ENCODE measurements at regions not wholly inside any gene's neighbourhood (a gene's known extent, or its start where the extent isn't known, plus 50 kb on each side); places are given as distances from the start of the nearest gene placed in this dataset.

DNA sequence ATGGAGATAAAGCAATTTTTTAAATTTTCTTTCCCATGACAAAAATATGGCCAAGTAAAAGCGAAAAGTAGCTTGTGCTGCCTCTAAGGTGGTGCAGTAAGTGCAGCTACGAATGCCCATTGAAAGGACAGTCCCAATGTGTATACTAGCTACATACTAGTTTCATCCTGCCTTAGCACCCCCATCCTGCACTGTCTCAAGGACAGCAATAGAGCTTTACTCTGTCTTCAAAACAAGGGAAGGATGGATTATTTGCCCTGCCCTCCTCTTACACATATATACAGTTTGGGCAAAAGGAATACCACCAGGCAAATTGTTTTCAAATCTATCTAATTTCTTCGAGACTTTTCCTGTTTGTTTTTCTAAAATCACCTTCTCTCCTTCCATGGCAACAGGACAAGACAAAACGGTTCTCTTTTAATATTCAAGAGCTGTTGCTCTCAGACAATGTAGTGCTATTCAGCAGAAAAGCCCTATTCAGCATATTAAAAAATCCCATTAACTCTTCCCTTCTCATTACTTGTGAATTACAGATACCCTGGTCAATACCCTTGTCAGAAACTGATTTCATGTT is 75.1 kb upstream of the SLC7A11 start:
- no peaks in the 10 kb centered on the region for H3K36me3 ChIP-seq (ENCODE audit: insufficient read depth, insufficient read length, low read length)
- H3K4me1 ChIP-seq (ENCODE audit: insufficient read depth, insufficient read length), result no peaks in the 10 kb centered on the region
- H3K9me3 ChIP-seq (ENCODE audit: insufficient read depth, low read length), result no peaks in the 10 kb centered on the region
- no peak overlapping the region for H3K4me3 ChIP-seq (ENCODE audit: insufficient read length, low read depth)
- H3K27me3 ChIP-seq (ENCODE audit: insufficient read depth, insufficient read length), result no peaks in the 10 kb centered on the region
- TF ChIP-seq YY1 (IDR thresholded peaks at IDR 0.05; ENCODE audit: insufficient read depth, insufficient read length), result no peak
- no peak for TF ChIP-seq SUZ12 (IDR thresholded peaks at IDR 0.05; ENCODE audit: extremely low read depth, insufficient read depth, insufficient read length)
- no peak for TF ChIP-seq ZNF274 (IDR thresholded peaks at IDR 0.05; ENCODE audit: low read depth, low read length)
- no peak for DNase-seq (ENCODE audit: low read depth, low spot score)
- H3K9ac ChIP-seq (ENCODE audit: insufficient read length, low read depth), result no peak overlapping the region

DNA sequence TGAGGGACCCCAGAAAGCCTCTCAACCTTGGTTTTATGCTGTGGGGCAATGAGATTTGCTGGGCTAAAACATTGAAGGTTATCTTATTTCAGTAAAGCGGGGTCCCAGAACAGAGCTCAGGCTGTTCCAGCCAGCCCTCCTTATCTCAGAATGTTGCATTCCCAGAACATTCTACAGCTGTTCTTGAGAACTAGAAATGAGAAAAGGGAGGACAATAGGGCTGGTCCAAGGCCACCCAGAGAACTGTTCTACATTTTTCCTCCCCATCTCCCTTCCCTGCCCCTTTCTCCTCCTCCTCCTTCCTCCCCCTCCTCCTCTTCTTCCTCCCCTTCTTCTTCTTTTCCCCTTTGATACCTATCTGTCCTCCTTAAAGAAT is 70.4 kb upstream of the SLC7A11 start:
- H3K36me3 ChIP-seq (ENCODE audit: insufficient read depth, insufficient read length, low read length), result no peaks in the 10 kb centered on the region
- H3K4me3 ChIP-seq (ENCODE audit: insufficient read length, low read depth), result no peak overlapping the region
- no peaks in the 10 kb centered on the region for H3K4me1 ChIP-seq (ENCODE audit: insufficient read depth, insufficient read length)
- H3K27me3 ChIP-seq (ENCODE audit: insufficient read depth, insufficient read length), result no peaks in the 10 kb centered on the region
- TF ChIP-seq YY1 (IDR thresholded peaks at IDR 0.05; ENCODE audit: insufficient read depth, insufficient read length), result no peak
- no peak for TF ChIP-seq SUZ12 (IDR thresholded peaks at IDR 0.05; ENCODE audit: extremely low read depth, insufficient read depth, insufficient read length)
- TF ChIP-seq ZNF274 (IDR thresholded peaks at IDR 0.05; ENCODE audit: low read depth, low read length), result no peak
- H3K9ac ChIP-seq (ENCODE audit: insufficient read length, low read depth), result no peak overlapping the region
- no peaks in the 10 kb centered on the region for H3K9me3 ChIP-seq (ENCODE audit: insufficient read depth, low read length)
- DNase-seq (ENCODE audit: low read depth, low spot score), result no peak

DNA sequence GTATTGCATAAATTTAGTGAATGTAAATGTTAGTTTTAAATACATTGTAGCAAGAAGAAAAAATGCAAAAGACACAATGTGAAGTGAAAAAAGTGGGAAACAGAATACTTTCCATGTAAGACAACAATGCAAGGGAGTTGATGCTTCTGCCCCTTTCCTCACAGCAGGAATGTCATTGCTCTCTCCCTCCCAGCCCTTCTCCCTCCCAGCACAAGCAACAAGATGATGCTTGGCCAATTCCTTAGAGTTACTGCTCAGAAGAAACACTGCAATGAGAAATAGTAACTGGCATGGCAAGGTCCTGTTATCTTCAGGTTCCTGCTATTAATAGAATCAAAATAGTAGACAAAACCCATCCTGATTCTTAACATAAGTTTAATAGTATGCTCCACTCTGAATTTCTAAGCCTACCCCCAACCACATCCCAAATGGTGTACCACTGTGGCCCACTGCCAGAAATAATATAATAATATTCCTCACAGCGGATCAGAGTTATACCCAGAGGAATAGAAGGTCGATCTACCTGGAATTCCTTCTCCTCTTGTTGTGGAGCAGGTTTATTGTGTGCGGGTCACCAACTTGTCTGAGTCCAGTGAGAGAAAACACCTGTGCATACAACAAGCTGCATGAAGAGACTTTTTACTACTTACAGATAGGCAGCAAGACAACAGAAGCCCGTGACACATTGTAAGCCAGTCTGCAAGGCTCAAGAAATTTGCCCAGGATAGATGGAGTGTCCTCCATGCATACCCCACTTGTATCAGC is 69.8 kb upstream of the SLC7A11 start:
- Histone ChIP-seq H3K9ac (ENCODE audit: insufficient read length, low read depth) (no peak overlapping the region), H3K27me3 (ENCODE audit: insufficient read depth, insufficient read length) (no peaks in the 10 kb centered on the region), H3K4me3 (ENCODE audit: insufficient read length, low read depth) (no peak overlapping the region), H3K9me3 (ENCODE audit: insufficient read depth, low read length) (no peaks in the 10 kb centered on the region), H3K4me1 (ENCODE audit: insufficient read depth, insufficient read length) (no peaks in the 10 kb centered on the region), H3K36me3 (ENCODE audit: insufficient read depth, insufficient read length, low read length) (no peaks in the 10 kb centered on the region)
- TF ChIP-seq ZNF274 (IDR thresholded peaks at IDR 0.05; ENCODE audit: low read depth, low read length) (no peak), YY1 (IDR thresholded peaks at IDR 0.05; ENCODE audit: insufficient read depth, insufficient read length) (no peak), SUZ12 (IDR thresholded peaks at IDR 0.05; ENCODE audit: extremely low read depth, insufficient read depth, insufficient read length) (no peak)
- DNase-seq (ENCODE audit: low read depth, low spot score), result no peak

DNA sequence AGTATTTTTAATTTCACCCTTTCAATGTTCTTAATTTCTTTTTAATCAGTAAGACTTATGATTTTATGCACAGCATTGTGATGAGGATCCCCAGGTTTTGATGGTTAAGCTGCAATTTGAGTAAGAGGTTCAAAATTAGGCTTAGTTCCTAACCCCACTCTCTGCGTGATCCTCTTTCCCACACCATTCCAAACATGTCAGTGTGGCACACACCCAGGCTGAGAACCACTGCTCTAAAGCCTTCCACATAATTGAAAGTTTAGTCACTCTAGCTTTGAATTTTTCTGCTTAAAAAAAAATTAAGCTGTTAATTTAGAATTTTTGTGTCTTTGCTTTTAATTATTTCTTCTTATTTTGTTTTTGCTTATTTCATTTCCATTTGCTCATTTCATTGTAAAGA is 68.8 kb upstream of the SLC7A11 start:
- no peaks in the 10 kb centered on the region for H3K9me3 ChIP-seq (ENCODE audit: insufficient read depth, low read length)
- no peaks in the 10 kb centered on the region for H3K36me3 ChIP-seq (ENCODE audit: insufficient read depth, insufficient read length, low read length)
- TF ChIP-seq ZNF274 (IDR thresholded peaks at IDR 0.05; ENCODE audit: low read depth, low read length) (no peak), YY1 (IDR thresholded peaks at IDR 0.05; ENCODE audit: insufficient read depth, insufficient read length) (no peak), SUZ12 (IDR thresholded peaks at IDR 0.05; ENCODE audit: extremely low read depth, insufficient read depth, insufficient read length) (no peak)
- H3K9ac ChIP-seq (ENCODE audit: insufficient read length, low read depth), result no peak overlapping the region
- H3K27me3 ChIP-seq (ENCODE audit: insufficient read depth, insufficient read length), result no peaks in the 10 kb centered on the region
- no peaks in the 10 kb centered on the region for H3K4me1 ChIP-seq (ENCODE audit: insufficient read depth, insufficient read length)
- H3K4me3 ChIP-seq (ENCODE audit: insufficient read length, low read depth), result no peak overlapping the region
- DNase-seq (ENCODE audit: low read depth, low spot score), result no peak

DNA sequence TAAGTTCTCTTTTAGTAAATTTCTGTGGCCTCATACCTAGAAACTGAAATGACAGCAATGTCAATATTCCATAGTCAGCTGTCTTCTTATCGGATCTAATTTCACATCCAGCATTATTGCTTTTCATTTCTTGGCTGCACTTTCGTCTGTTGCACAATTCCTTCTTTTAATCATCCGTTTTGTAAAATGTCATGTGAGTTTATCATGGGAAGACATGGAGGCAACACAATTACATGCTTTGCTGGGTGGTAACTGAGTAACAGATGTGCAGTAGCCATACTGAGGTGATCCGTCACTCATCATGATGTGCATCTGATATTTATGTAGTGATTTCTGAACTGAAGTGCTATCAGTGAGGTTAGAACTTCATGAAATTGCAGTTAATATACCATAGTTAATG is 68.3 kb upstream of the SLC7A11 start:
- H3K9me3 ChIP-seq (ENCODE audit: insufficient read depth, low read length), result no peaks in the 10 kb centered on the region
- H3K27me3 ChIP-seq (ENCODE audit: insufficient read depth, insufficient read length), result no peaks in the 10 kb centered on the region
- H3K36me3 ChIP-seq (ENCODE audit: insufficient read depth, insufficient read length, low read length), result no peaks in the 10 kb centered on the region
- H3K4me1 ChIP-seq (ENCODE audit: insufficient read depth, insufficient read length), result no peaks in the 10 kb centered on the region
- DNase-seq (ENCODE audit: low read depth, low spot score), result no peak
- no peak overlapping the region for H3K4me3 ChIP-seq (ENCODE audit: insufficient read length, low read depth)
- no peak for TF ChIP-seq YY1 (IDR thresholded peaks at IDR 0.05; ENCODE audit: insufficient read depth, insufficient read length)
- no peak overlapping the region for H3K9ac ChIP-seq (ENCODE audit: insufficient read length, low read depth)

DNA sequence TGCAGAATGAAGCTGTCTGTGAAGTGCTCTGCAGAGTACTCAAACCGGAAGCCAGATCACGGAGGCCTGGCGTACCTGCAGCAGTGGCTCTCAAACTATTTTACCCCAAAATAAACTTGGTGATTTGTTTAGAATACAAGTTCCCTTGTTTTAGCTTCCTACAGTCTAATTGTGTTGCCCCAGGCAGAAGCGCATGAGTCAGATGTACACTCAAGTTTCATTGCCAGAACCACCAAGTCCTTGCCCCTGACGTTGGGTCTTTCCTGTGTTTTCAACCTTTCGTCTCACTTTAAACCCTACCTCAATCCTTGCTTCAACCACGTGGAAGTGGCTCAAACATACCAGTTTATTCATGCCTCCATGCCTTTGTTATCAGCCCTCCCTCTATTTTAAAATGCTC is 66.2 kb upstream of the SLC7A11 start:
- H3K4me3 ChIP-seq (ENCODE audit: insufficient read length, low read depth), result no peak overlapping the region
- H3K36me3 ChIP-seq (ENCODE audit: insufficient read depth, insufficient read length, low read length), result no peaks in the 10 kb centered on the region
- DNase-seq (ENCODE audit: low read depth, low spot score), result no peak
- H3K9me3 ChIP-seq (ENCODE audit: insufficient read depth, low read length), result no peaks in the 10 kb centered on the region
- H3K9ac ChIP-seq (ENCODE audit: insufficient read length, low read depth), result no peak overlapping the region
- TF ChIP-seq YY1 (IDR thresholded peaks at IDR 0.05; ENCODE audit: insufficient read depth, insufficient read length), result no peak
- no peak for TF ChIP-seq ZNF274 (IDR thresholded peaks at IDR 0.05; ENCODE audit: low read depth, low read length)
- no peaks in the 10 kb centered on the region for H3K27me3 ChIP-seq (ENCODE audit: insufficient read depth, insufficient read length)
- H3K4me1 ChIP-seq (ENCODE audit: insufficient read depth, insufficient read length), result no peaks in the 10 kb centered on the region

DNA sequence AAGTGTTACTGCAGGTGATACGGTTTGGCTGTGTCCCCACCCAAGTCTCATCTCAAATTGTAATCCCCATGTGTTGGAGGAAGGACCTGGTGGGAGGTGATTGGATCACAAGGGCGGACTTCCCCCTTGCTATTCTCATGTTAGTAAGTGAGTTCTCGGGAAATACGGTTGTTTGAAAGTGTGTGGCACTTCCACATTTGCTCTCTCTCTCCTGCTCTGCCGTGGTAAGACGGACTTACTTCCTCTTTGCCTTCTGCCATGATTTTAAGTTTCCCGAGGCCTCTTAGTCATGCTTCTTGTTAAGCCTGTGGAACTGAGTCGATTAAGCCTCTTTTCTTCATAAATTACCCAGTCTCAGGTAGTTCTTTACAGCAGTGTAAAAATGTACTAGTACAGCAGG is 65.2 kb upstream of the SLC7A11 start:
- no peak for TF ChIP-seq SUZ12 (IDR thresholded peaks at IDR 0.05; ENCODE audit: extremely low read depth, insufficient read depth, insufficient read length)
- no peak for TF ChIP-seq ZNF274 (IDR thresholded peaks at IDR 0.05; ENCODE audit: low read depth, low read length)
- no peak for TF ChIP-seq YY1 (IDR thresholded peaks at IDR 0.05; ENCODE audit: insufficient read depth, insufficient read length)
- no peaks in the 10 kb centered on the region for H3K27me3 ChIP-seq (ENCODE audit: insufficient read depth, insufficient read length)
- H3K4me1 ChIP-seq (ENCODE audit: insufficient read depth, insufficient read length), result no peaks in the 10 kb centered on the region
- DNase-seq (ENCODE audit: low read depth, low spot score), result no peak
- no peaks in the 10 kb centered on the region for H3K36me3 ChIP-seq (ENCODE audit: insufficient read depth, insufficient read length, low read length)
- H3K9ac ChIP-seq (ENCODE audit: insufficient read length, low read depth), result no peak overlapping the region
- no peak overlapping the region for H3K4me3 ChIP-seq (ENCODE audit: insufficient read length, low read depth)
- H3K9me3 ChIP-seq (ENCODE audit: insufficient read depth, low read length), result no peaks in the 10 kb centered on the region
